Liver (tissue), 3 donors: ENCODE measurements at regions not wholly inside any gene's neighbourhood (a gene's known extent, or its start where the extent isn't known, plus 50 kb on each side); places are given as distances from the start of the nearest gene placed in this dataset.

Experiments
- ATF3 ChIP-seq: IDR thresholded peaks from 2 replicates; pipeline ENCODE4 v1.6.1; 2016; ENCODE audit warnings: antibody characterized with exemption
- CTCF ChIP-seq: fragments of 150-350 bp; IDR thresholded peaks from 2 replicates; pipeline ENCODE4 v1.5.1; 2017; ENCODE audit warnings: improper control_type of control experiment, low read depth, low read length; ENCODE audit not compliant: missing input control
- EGR1 ChIP-seq, 2 donors: IDR thresholded peaks; 2 replicates each; pipeline ENCODE4 v1.6.1; 2016 to 2018; ENCODE audit warnings: antibody characterized with exemption in 2 of 2, low read depth in 2 of 2
- FOXA1 ChIP-seq: IDR thresholded peaks from 2 replicates; pipeline ENCODE4 v1.6.1; 2016; ENCODE audit warnings: antibody characterized with exemption
- GABPA ChIP-seq, 2 donors: IDR thresholded peaks in 1 of 2; conservative IDR thresholded peaks in 1 of 2; 2 replicates each; pipeline ENCODE4 v1.6.1; 2016; ENCODE audit warnings: antibody characterized with exemption in 2 of 2, mild to moderate bottlenecking in 1 of 2, moderate library complexity in 1 of 2
- HNF4A ChIP-seq, 2 donors: conservative IDR thresholded peaks; 2 replicates each; pipeline ENCODE4 v1.6.1; 2016; ENCODE audit warnings: antibody characterized with exemption in 2 of 2, mild to moderate bottlenecking in 2 of 2
- MAX ChIP-seq: IDR thresholded peaks from 2 replicates; pipeline ENCODE4 v1.6.1; 2016; ENCODE audit warnings: antibody characterized with exemption
- NR2F2 ChIP-seq: IDR thresholded peaks from 2 replicates; pipeline ENCODE4 v1.6.1; 2016; ENCODE audit warnings: antibody characterized with exemption
- RAD21 ChIP-seq, 2 donors: IDR thresholded peaks; 2 replicates each; pipeline ENCODE4 v1.6.1; 2016; ENCODE audit warnings: antibody characterized with exemption in 2 of 2, mild to moderate bottlenecking in 2 of 2
- REST ChIP-seq: IDR thresholded peaks from 2 replicates; pipeline ENCODE4 v1.6.1; 2016; ENCODE audit warnings: antibody characterized with exemption, mild to moderate bottlenecking
- RXRA ChIP-seq, 2 donors: IDR thresholded peaks; 2 replicates each; pipeline ENCODE4 v1.6.1; 2017 to 2018; ENCODE audit warnings: antibody characterized with exemption in 2 of 2, mild to moderate bottlenecking in 1 of 2
- TAF1 ChIP-seq: conservative IDR thresholded peaks from 2 replicates; pipeline ENCODE4 v1.6.1; 2016; ENCODE audit warnings: antibody characterized with exemption, mild to moderate bottlenecking
- YY1 ChIP-seq: IDR thresholded peaks from 2 replicates; pipeline ENCODE4 v1.6.1; 2016; ENCODE audit warnings: antibody characterized with exemption, mild to moderate bottlenecking
- ZBTB33 ChIP-seq: IDR thresholded peaks from 2 replicates; pipeline ENCODE4 v1.6.1; 2016; ENCODE audit warnings: antibody characterized with exemption
- donor health status: healthy.
- donor health status: healthy.

GRCh38 chr18:26711756-26712155 is 153.8 kb downstream of the AQP4 start:
- TF ChIP-seq ZBTB33 (no peak), FOXA1 (no peak), RXRA (IDR thresholded peaks at IDR 0.05) (no peak), CTCF (no peak), MAX (no peak), NR2F2 (no peak), GABPA (IDR thresholded peaks at IDR 0.05 in 1 of 2, conservative IDR thresholded peaks at IDR 0.05 in 1 of 2) (no peak), TAF1 (no peak), REST (no peak), YY1 (no peak), RAD21 (IDR thresholded peaks at IDR 0.05) (no peak), ATF3 (no peak), HNF4A (conservative IDR thresholded peaks at IDR 0.05) (no peak), EGR1 (IDR thresholded peaks at IDR 0.05; ENCODE audit: low read depth in 2 of 2) (no peak)
